ENCODE measurements at regions not wholly inside any gene's neighbourhood (a gene's known extent, or its start where the extent isn't known, plus 50 kb on each side); places are given as distances from the start of the nearest gene placed in this dataset.
"Not testable (repeated sequence)": the region's sequence is repeated elsewhere in the genome, so short reads cannot be mapped to it uniquely, and the experiment has no call there.

DNA sequence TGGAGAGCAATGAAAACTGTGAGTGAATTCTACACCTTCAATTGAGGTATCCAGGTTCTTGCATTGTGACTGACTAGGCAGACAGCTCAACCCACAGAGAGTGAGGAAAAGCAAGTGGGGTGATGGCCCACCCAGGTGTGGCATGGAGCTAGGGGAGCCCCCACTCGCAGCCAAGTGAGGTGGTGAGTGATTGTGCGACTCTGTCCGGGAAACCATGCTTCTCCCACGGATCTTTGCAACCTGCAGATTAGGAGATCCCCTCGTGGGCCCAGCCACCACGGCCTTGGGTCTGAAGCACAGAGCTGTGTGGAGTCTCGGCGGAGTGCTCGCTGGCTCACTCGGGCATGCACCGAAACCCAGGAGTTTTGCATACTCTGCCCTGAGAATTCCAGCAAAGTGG lies 120.1 kb downstream of the ALG10 start:
- H3K27me3 ChIP-seq, result no peaks in the 10 kb centered on the region
- intact Hi-C loops (cut with DNase I; ENCODE audit: low total_unique reads), result no loop called here

DNA sequence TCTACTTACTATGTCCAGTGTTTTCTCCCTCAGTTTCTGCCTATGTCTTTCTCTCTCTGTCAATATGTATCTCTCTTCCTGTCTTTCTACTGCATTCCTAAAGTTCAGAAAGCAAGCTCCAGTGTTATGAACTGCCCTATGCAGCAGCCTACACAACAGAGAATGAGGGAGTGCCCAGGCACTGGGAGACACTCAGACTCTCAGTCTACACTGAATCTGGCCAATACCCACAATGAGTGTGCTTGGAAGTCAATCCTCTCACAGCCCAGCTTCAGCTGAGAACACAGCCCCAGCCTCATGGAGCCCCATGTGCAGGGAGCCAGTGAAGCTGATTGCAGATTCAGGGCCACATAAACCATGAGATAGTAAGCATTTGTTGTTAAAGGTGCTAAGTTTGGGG lies 128.7 kb downstream of the ALG10 start:
- Histone ChIP-seq H3K4me3 (no peak overlapping the region), H3K9me3 (no peaks in the 10 kb centered on the region), H3K36me3 (ENCODE audit: low read depth, missing control alignments) (no peaks in the 10 kb centered on the region), H3K4me1 (no peaks in the 10 kb centered on the region), H3K27ac (peak overlapping the region in 1 of 2 donors; percentile 0), H3K27me3 (no peaks in the 10 kb centered on the region)
- intact Hi-C loops (cut with DNase I; ENCODE audit: low total_unique reads), result no loop called here
- TF ChIP-seq, protein P1, sequence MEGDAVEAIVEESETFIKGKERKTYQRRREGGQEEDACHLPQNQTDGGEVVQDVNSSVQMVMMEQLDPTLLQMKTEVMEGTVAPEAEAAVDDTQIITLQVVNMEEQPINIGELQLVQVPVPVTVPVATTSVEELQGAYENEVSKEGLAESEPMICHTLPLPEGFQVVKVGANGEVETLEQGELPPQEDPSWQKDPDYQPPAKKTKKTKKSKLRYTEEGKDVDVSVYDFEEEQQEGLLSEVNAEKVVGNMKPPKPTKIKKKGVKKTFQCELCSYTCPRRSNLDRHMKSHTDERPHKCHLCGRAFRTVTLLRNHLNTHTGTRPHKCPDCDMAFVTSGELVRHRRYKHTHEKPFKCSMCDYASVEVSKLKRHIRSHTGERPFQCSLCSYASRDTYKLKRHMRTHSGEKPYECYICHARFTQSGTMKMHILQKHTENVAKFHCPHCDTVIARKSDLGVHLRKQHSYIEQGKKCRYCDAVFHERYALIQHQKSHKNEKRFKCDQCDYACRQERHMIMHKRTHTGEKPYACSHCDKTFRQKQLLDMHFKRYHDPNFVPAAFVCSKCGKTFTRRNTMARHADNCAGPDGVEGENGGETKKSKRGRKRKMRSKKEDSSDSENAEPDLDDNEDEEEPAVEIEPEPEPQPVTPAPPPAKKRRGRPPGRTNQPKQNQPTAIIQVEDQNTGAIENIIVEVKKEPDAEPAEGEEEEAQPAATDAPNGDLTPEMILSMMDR (IDR thresholded peaks at IDR 0.05), result no peak
- TF ChIP-seq POLR2A (IDR thresholded peaks at IDR 0.05), result no peak
- no peak for DNase-seq

More for the DNA sequence above, 120.1 kb downstream of the ALG10 start:
- no peaks in the 10 kb centered on the region for H3K36me3 ChIP-seq (ENCODE audit: low read depth, missing control alignments)
- DNase-seq, result no peak
- H3K27ac ChIP-seq, result no peak overlapping the region
- no peak overlapping the region for H3K4me3 ChIP-seq
- H3K9me3 ChIP-seq, result no peaks in the 10 kb centered on the region
- no peak for TF ChIP-seq POLR2A (IDR thresholded peaks at IDR 0.05)
- TF ChIP-seq, protein P1 (IDR thresholded peaks at IDR 0.05), result no peak
- 67 to 80% methylated on average over 4 to 11 of the region's 11 CpGs for WGBS, 2 donors
- no peaks in the 10 kb centered on the region for H3K4me1 ChIP-seq

- H3K27me3 ChIP-seq, result peaks cover 3% of the 10 kb centered on the region
- intact Hi-C loops (cut with DNase I; ENCODE audit: low total_unique reads), result no loop called here
- H3K36me3 ChIP-seq (ENCODE audit: low read depth, missing control alignments), result no peaks in the 10 kb centered on the region
- H3K9me3 ChIP-seq, result no peaks in the 10 kb centered on the region
- no peaks in the 10 kb centered on the region for H3K4me1 ChIP-seq
- 33 to 75% methylated on average over 1 of the region's 1 CpG for WGBS, 2 donors
- H3K4me3 ChIP-seq, result no peak overlapping the region
- TF ChIP-seq POLR2A (IDR thresholded peaks at IDR 0.05), result no peak
- TF ChIP-seq, protein P1 (IDR thresholded peaks at IDR 0.05), result no peak
- H3K27ac ChIP-seq, result no peak overlapping the region
- no peak for DNase-seq
Measured at GRCh38 chr12:34163443-34163842, 141.1 kb downstream of the ALG10 start.

- H3K27me3 ChIP-seq, result no peaks in the 10 kb centered on the region
- TF ChIP-seq, protein P1 (IDR thresholded peaks at IDR 0.05), result no peak
- TF ChIP-seq POLR2A (IDR thresholded peaks at IDR 0.05), result no peak
- intact Hi-C loops (cut with DNase I; ENCODE audit: low total_unique reads), result no loop called here
- no peak overlapping the region for H3K27ac ChIP-seq
- no peak overlapping the region for H3K4me3 ChIP-seq
- 69 to 79% methylated on average over 36 to 41 of the region's 41 CpGs for WGBS, 2 donors
- no peaks in the 10 kb centered on the region for H3K36me3 ChIP-seq (ENCODE audit: low read depth, missing control alignments)
- H3K4me1 ChIP-seq, result no peaks in the 10 kb centered on the region
- no peaks in the 10 kb centered on the region for H3K9me3 ChIP-seq
- no peak for DNase-seq
Measured at GRCh38 chr12:34166427-34167060, 144.2 kb downstream of the ALG10 start.

- H3K36me3 ChIP-seq (ENCODE audit: low read depth, missing control alignments); H3K27me3 ChIP-seq; H3K9me3 ChIP-seq; intact Hi-C loops (cut with DNase I; ENCODE audit: low total_unique reads); DNase-seq; H3K4me3 ChIP-seq; H3K27ac ChIP-seq; H3K4me1 ChIP-seq: not testable (repeated sequence)
- 63 to 79% methylated on average over 1 of the region's 1 CpG for WGBS, 2 donors
Measured at GRCh38 chr12:34168507-34168906, 146.2 kb downstream of the ALG10 start.

All from testis (tissue), 2 donors.